Adrenal gland (tissue), 5 donors: ENCODE measurements at regions not wholly inside any gene's neighbourhood (a gene's known extent, or its start where the extent isn't known, plus 50 kb on each side); places are given as distances from the start of the nearest gene placed in this dataset.

Experiments used
- CTCF ChIP-seq, 6 experiments: fragments of 450-650 bp in 4 of 6; fragments of 200-600 bp in 2 of 6; sonication (generic) in 1 of 6; IDR thresholded peaks; 1 replicate in 5 of 6; 2 replicates in 1 of 6; pipeline versions ENCODE4 v1.5.1 to v1.8.0; 2016 to 2021; ENCODE audit warnings: antibody characterized with exemption in 6 of 6, mild to moderate bottlenecking in 2 of 6, moderate library complexity in 1 of 6
- POLR2A ChIP-seq, 2 donors: fragments of 450-650 bp; IDR thresholded peaks; one replicate each; pipeline ENCODE4 v1.6.1; 2017; ENCODE audit warnings: antibody characterized with exemption in 2 of 2, mild to moderate bottlenecking in 2 of 2, moderate library complexity in 1 of 2
- donor health status: DM: no; HTN: no; CAD: no.

DNA sequence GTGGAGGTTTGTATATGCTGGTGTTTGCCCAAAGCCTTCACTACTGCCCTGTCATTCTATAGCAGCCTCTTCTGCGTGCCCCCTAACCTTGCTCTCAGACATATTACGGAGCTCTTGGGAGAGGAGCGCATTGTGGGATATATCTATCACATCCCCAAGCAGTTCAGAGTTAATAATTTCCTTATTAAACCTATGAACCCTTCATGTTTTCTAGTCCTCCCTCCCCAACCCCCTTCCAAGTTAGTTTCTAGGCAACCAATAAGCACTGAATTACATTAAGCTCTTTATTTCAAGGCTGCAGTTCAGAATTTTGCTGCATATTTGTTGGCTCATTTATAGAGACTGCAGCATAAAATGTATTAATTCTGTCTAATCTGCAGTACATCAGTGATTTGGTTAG is 57.3 kb upstream of the GRM7 start:
- TF ChIP-seq CTCF (IDR thresholded peaks at IDR 0.05) (no peak), POLR2A (IDR thresholded peaks at IDR 0.05) (no peak)
